Vagina (tissue), 2 donors: ENCODE measurements at regions not wholly inside any gene's neighbourhood (a gene's known extent, or its start where the extent isn't known, plus 50 kb on each side); places are given as distances from the start of the nearest gene placed in this dataset.

Experiments used
- DNase-seq, 2 donors: peaks; one replicate each; pipeline ENCODE4 v3.0.0-alpha.2; 2017; ENCODE audit errors: extremely low spot score in 2 of 2
- H3K27ac ChIP-seq: fragments of 200-600 bp; sonication (generic); one replicate; pipeline ENCODE4 v1.5.1; 2019
- H3K27me3 ChIP-seq: fragments of 200-600 bp; sonication (generic); one replicate; pipeline ENCODE4 v1.5.1; 2019
- H3K36me3 ChIP-seq, 2 donors: fragments of 200-600 bp; sonication (generic); one replicate each; pipeline ENCODE4 v1.5.1; 2017 to 2019
- H3K4me1 ChIP-seq: fragments of 200-600 bp; sonication (generic); one replicate; pipeline ENCODE4 v1.5.1; 2019
- H3K4me3 ChIP-seq, 2 donors: fragments of 200-600 bp; sonication (generic); 1 replicate in 1 of 2; 2 replicates in 1 of 2; pipeline ENCODE4 v1.5.1; 2016 to 2019
- H3K9me3 ChIP-seq: fragments of 200-600 bp; sonication (generic); one replicate; pipeline ENCODE4 v1.5.1; 2019
- CTCF ChIP-seq, 3 experiments: fragments of 450-650 bp in 2 of 3; fragments of 200-600 bp in 1 of 3; sonication (generic) in 1 of 3; IDR thresholded peaks; one replicate each; pipeline ENCODE4 v1.5.1; 2017 to 2019; ENCODE audit warnings: antibody characterized with exemption in 3 of 3, mild to moderate bottlenecking in 2 of 3, moderate library complexity in 2 of 3
- POLR2A ChIP-seq, 2 donors: fragments of 450-650 bp; IDR thresholded peaks; one replicate each; pipeline ENCODE4 v1.6.1; 2017; ENCODE audit warnings: antibody characterized with exemption in 2 of 2, mild to moderate bottlenecking in 2 of 2, moderate library complexity in 2 of 2
- POLR2AphosphoS5 ChIP-seq, 2 donors: sonication (generic); formaldehyde crosslinking; IDR thresholded peaks; one replicate each; pipeline ENCODE4 v1.9.0; 2017; ENCODE audit warnings: antibody characterized with exemption in 2 of 2, mild to moderate bottlenecking in 2 of 2, low read depth in 1 of 2; ENCODE audit not compliant: insufficient read depth in 1 of 2
- intact Hi-C: fragments of 100-400 bp; cut with DNase I; formaldehyde crosslinking; loops from one replicate; pipeline ENCODE4 v1.15.1; 2023

- no peak for TF ChIP-seq POLR2A (IDR thresholded peaks at IDR 0.05)
- TF ChIP-seq POLR2AphosphoS5 (IDR thresholded peaks at IDR 0.05; ENCODE audit: insufficient read depth in 1 of 2, low read depth in 1 of 2): no peak
- no peak for TF ChIP-seq CTCF (IDR thresholded peaks at IDR 0.05)
- Histone ChIP-seq H3K36me3 (no peaks in the 10 kb centered on the region), H3K4me1 (no peaks in the 10 kb centered on the region), H3K27ac (no peak overlapping the region), H3K27me3 (no peaks in the 10 kb centered on the region), H3K4me3 (no peak overlapping the region), H3K9me3 (no peaks in the 10 kb centered on the region)
- intact Hi-C loops: no loop called here
- DNase-seq: no peak
Measured at GRCh38 chr3:164186095-164186494, 892.2 kb downstream of the SI start.

- H3K27ac ChIP-seq: no peak overlapping the region
- H3K9me3 ChIP-seq: no peaks in the 10 kb centered on the region
- DNase-seq: no peak
- TF ChIP-seq CTCF (IDR thresholded peaks at IDR 0.05) (no peak), POLR2A (IDR thresholded peaks at IDR 0.05) (no peak)
- H3K36me3 ChIP-seq: no peaks in the 10 kb centered on the region
- no peak overlapping the region for H3K4me3 ChIP-seq
- intact Hi-C loops: no loop called here
- no peaks in the 10 kb centered on the region for H3K4me1 ChIP-seq
- H3K27me3 ChIP-seq: no peaks in the 10 kb centered on the region
Measured at GRCh38 chr3:164179110-164179774, 899.1 kb downstream of the SI start.

- TF ChIP-seq POLR2AphosphoS5 (IDR thresholded peaks at IDR 0.05; ENCODE audit: insufficient read depth in 1 of 2, low read depth in 1 of 2): no peak
- TF ChIP-seq CTCF (IDR thresholded peaks at IDR 0.05): no peak
- TF ChIP-seq POLR2A (IDR thresholded peaks at IDR 0.05): no peak
- no peak overlapping the region for H3K27ac ChIP-seq
- no peaks in the 10 kb centered on the region for H3K36me3 ChIP-seq
- H3K9me3 ChIP-seq: no peaks in the 10 kb centered on the region
- no peaks in the 10 kb centered on the region for H3K4me1 ChIP-seq
- no peak overlapping the region for H3K4me3 ChIP-seq
- no peak for DNase-seq
- no peaks in the 10 kb centered on the region for H3K27me3 ChIP-seq
- intact Hi-C loops: no loop called here
Measured at GRCh38 chr3:164174059-164174458, 904.2 kb downstream of the SI start.

GRCh38 chr3:164155400-164155799 is 922.9 kb downstream of the SI start:
- intact Hi-C loops: no loop called here
- Histone ChIP-seq H3K27ac (no peak overlapping the region), H3K36me3 (no peaks in the 10 kb centered on the region), H3K4me1 (no peaks in the 10 kb centered on the region), H3K4me3 (no peak overlapping the region), H3K9me3 (no peaks in the 10 kb centered on the region), H3K27me3 (no peaks in the 10 kb centered on the region)
- DNase-seq: no peak
- TF ChIP-seq CTCF (IDR thresholded peaks at IDR 0.05) (no peak), POLR2AphosphoS5 (IDR thresholded peaks at IDR 0.05; ENCODE audit: insufficient read depth in 1 of 2, low read depth in 1 of 2) (no peak), POLR2A (IDR thresholded peaks at IDR 0.05) (no peak)

GRCh38 chr3:164144824-164145223 is 933.5 kb downstream of the SI start:
- Histone ChIP-seq H3K4me3 (no peak overlapping the region), H3K27me3 (no peaks in the 10 kb centered on the region), H3K4me1 (no peaks in the 10 kb centered on the region), H3K36me3 (no peaks in the 10 kb centered on the region), H3K9me3 (no peaks in the 10 kb centered on the region), H3K27ac (no peak overlapping the region)
- no peak for DNase-seq
- TF ChIP-seq CTCF (IDR thresholded peaks at IDR 0.05) (no peak), POLR2A (IDR thresholded peaks at IDR 0.05) (no peak), POLR2AphosphoS5 (IDR thresholded peaks at IDR 0.05; ENCODE audit: insufficient read depth in 1 of 2, low read depth in 1 of 2) (no peak)
- intact Hi-C loops: no loop called here
